C4-2B (cell line): ENCODE measurements at regions not wholly inside any gene's neighbourhood (a gene's known extent, or its start where the extent isn't known, plus 50 kb on each side); places are given as distances from the start of the nearest gene placed in this dataset.

ENCODE experiments used
- ZFX ChIP-seq: fragments of 450-650 bp; IDR thresholded peaks from 2 replicates; pipeline ENCODE4 v1.6.1; 2017
- TF ChIP-seq, protein P1 (sequence below): fragments of 450-650 bp; conservative IDR thresholded peaks from 2 replicates; pipeline ENCODE4 v1.5.1; 2017; ENCODE audit warnings: mild to moderate bottlenecking

GRCh38 chr1:209402697-209403096 lies 180.8 kb upstream of the CAMK1G start:
- TF ChIP-seq, protein P1, sequence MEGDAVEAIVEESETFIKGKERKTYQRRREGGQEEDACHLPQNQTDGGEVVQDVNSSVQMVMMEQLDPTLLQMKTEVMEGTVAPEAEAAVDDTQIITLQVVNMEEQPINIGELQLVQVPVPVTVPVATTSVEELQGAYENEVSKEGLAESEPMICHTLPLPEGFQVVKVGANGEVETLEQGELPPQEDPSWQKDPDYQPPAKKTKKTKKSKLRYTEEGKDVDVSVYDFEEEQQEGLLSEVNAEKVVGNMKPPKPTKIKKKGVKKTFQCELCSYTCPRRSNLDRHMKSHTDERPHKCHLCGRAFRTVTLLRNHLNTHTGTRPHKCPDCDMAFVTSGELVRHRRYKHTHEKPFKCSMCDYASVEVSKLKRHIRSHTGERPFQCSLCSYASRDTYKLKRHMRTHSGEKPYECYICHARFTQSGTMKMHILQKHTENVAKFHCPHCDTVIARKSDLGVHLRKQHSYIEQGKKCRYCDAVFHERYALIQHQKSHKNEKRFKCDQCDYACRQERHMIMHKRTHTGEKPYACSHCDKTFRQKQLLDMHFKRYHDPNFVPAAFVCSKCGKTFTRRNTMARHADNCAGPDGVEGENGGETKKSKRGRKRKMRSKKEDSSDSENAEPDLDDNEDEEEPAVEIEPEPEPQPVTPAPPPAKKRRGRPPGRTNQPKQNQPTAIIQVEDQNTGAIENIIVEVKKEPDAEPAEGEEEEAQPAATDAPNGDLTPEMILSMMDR: no peak
- no peak for TF ChIP-seq ZFX
